AG04450 (cell line): ENCODE measurements at regions not wholly inside any gene's neighbourhood (a gene's known extent, or its start where the extent isn't known, plus 50 kb on each side); places are given as distances from the start of the nearest gene placed in this dataset.

ENCODE experiments used
- CTCF ChIA-PET: fragments of 300-600, 350-600 bp; formaldehyde crosslinking; extraction: SDS; loops from one replicate; lab custom pipeline; 2022; ENCODE audit warnings: antibody characterized with exemption, inconsistent platforms; lab: Charles Lee
- POLR2A ChIA-PET: fragments of 350-600 bp; formaldehyde crosslinking; extraction: SDS; loops from one replicate; lab custom pipeline; 2021; ENCODE audit warnings: antibody characterized with exemption, inconsistent platforms; lab: Yijun Ruan, JAX
- DNase-seq: peaks from one replicate; pipeline ENCODE4 v3.0.0-alpha.2; 2011; ENCODE audit warnings: low read depth, low spot score
- H3K27ac ChIP-seq: one replicate; pipeline ENCODE4 v1.5.1; 2012; ENCODE audit warnings: low read depth, low read length, control low read depth
- H3K27me3 ChIP-seq: one replicate; pipeline ENCODE4 v1.6.0; 2012; ENCODE audit warnings: low read length; ENCODE audit not compliant: control insufficient read depth, insufficient read depth
- H3K4me3 ChIP-seq: 2 replicates; pipeline ENCODE4 v1.5.1; 2011; ENCODE audit warnings: mild to moderate bottlenecking, low read depth, low read length, control low read depth
- H3K9me3 ChIP-seq: 2 replicates; pipeline ENCODE4 v1.5.1; 2012; ENCODE audit warnings: low read length; ENCODE audit not compliant: control insufficient read depth, insufficient read depth
- TF ChIP-seq, protein P1 (sequence below): IDR thresholded peaks from 2 replicates; pipeline ENCODE4 v1.5.1; 2011; ENCODE audit warnings: low read depth, low read length, control low read depth, inconsistent platforms

DNA sequence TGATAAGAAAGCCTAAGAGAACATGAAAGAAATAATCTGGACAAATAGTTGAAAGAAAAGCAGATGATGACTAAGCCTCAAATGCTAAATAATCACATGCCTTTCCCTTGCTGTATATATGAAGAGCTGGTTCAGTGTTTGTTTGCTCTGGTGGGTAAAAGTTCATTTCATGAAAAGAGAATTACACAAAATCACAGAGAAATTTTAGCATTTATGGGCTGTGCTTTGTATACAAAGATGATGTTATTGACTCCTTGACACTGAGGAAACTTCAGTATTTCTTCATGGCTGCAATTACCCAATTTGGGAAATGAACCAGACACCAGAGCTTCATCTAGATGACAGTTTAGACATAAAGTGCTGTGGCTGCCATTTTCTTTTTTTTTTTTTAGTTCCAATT, 527.2 kb downstream of the NR2F1-AS1 start:
- Histone ChIP-seq H3K4me3 (no peak overlapping the region), H3K27ac (no peak overlapping the region), H3K9me3 (no peaks in the 10 kb centered on the region), H3K27me3 (no peaks in the 10 kb centered on the region)
- CTCF ChIA-PET: no interaction called here
- POLR2A ChIA-PET: interaction anchor here (0.5 kb wide), 2 partner anchors 936 to 1740 kb away, joined by 6 to 7 read pairs; no protein-coding TSS in a partner anchor
- TF ChIP-seq, protein P1, sequence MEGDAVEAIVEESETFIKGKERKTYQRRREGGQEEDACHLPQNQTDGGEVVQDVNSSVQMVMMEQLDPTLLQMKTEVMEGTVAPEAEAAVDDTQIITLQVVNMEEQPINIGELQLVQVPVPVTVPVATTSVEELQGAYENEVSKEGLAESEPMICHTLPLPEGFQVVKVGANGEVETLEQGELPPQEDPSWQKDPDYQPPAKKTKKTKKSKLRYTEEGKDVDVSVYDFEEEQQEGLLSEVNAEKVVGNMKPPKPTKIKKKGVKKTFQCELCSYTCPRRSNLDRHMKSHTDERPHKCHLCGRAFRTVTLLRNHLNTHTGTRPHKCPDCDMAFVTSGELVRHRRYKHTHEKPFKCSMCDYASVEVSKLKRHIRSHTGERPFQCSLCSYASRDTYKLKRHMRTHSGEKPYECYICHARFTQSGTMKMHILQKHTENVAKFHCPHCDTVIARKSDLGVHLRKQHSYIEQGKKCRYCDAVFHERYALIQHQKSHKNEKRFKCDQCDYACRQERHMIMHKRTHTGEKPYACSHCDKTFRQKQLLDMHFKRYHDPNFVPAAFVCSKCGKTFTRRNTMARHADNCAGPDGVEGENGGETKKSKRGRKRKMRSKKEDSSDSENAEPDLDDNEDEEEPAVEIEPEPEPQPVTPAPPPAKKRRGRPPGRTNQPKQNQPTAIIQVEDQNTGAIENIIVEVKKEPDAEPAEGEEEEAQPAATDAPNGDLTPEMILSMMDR: no peak
- peak; percentile 55 for DNase-seq

DNA sequence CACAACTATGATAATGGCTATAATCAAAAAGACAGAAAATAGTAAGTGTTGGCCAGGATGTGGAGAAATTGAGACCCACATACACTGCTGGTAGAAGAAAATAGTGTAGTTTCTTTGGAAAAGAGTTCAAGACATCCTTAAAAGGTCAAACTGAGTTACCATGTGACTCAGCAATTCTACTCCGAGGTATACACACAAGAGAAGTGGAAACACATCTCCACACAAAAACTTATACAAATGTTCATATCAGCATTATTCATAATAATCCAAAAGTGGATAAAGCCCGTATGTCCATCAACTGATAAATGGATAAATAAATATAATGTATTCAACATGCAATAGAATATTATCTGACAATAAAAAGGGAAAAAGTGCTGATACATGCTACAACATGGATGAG, 532.2 kb downstream of the NR2F1-AS1 start:
- no peaks in the 10 kb centered on the region for H3K9me3 ChIP-seq
- no peak overlapping the region for H3K27ac ChIP-seq
- H3K27me3 ChIP-seq: no peaks in the 10 kb centered on the region
- H3K4me3 ChIP-seq: no peak overlapping the region
- TF ChIP-seq, protein P1: no peak
- ChIA-PET POLR2A (no interaction called here), CTCF (no interaction called here)
- DNase-seq: no peak

DNA sequence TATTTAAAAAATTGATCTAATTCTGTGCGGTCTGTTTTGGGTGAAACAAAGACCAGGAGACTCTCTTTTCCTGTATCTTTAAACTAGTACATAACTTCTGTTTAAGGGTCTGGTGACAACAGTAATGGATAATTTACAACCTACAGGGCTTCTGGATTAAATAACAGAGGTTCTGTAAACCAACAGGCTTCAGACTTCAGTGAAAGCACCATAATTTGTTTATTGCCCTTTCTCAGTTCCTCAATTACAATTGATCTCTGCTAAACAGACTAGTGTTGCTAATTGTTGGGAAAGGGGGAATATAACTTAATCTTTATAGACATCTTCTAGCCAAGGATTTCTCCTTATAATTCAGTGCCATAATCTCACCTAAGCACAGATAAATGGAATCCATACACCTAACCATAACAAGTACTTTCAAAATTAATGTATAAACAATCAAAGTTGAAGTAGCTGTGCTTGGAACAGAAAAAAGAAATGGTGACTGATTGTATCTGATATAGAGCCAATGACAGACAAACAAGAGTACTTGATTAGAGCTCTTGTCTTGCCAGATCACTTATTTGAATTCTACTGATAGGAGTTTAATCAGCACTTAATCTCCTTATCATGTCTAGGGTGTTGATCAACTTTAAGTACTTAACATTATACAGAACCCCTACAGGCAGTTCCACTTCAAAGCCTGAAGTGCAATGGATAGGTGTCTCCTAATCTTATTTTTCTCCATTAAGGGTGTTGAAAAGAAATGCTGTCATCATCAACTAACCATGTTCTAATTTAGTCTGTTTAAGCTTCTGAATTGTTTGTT, 536.0 kb downstream of the NR2F1-AS1 start:
- H3K27me3 ChIP-seq: no peaks in the 10 kb centered on the region
- TF ChIP-seq, protein P1: no peak
- H3K27ac ChIP-seq: no peak overlapping the region
- H3K9me3 ChIP-seq: no peaks in the 10 kb centered on the region
- no peak overlapping the region for H3K4me3 ChIP-seq
- CTCF ChIA-PET: interaction anchor here (0.6 to 0.7 kb wide), 2 partner anchors 18 to 228 kb away, joined by 4 to 9 read pairs; no protein-coding TSS in a partner anchor
- DNase-seq: no peak
- POLR2A ChIA-PET: no interaction called here

DNA sequence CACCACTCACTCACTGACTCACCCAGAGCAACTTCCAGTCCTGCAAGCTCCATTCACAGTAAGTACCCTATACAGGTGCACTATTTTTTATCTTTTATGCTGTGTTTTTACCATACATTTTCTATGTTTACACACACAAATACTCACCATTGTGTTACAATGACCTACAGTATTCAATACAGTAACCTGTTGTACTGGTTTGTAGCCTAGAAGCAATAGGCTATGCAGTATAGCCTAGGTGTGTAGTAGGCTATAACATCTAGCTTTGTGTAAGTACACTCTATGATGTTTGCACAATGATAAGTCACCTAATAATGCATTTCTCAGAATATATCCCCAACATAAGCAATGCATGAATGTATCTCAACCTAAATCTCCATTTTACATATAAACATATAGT, 541.1 kb downstream of the NR2F1-AS1 start:
- Histone ChIP-seq H3K27me3 (no peaks in the 10 kb centered on the region), H3K4me3 (no peak overlapping the region), H3K27ac (no peak overlapping the region), H3K9me3 (no peaks in the 10 kb centered on the region)
- no peak for DNase-seq
- POLR2A ChIA-PET: no interaction called here
- TF ChIP-seq, protein P1: no peak
- CTCF ChIA-PET: no interaction called here

DNA sequence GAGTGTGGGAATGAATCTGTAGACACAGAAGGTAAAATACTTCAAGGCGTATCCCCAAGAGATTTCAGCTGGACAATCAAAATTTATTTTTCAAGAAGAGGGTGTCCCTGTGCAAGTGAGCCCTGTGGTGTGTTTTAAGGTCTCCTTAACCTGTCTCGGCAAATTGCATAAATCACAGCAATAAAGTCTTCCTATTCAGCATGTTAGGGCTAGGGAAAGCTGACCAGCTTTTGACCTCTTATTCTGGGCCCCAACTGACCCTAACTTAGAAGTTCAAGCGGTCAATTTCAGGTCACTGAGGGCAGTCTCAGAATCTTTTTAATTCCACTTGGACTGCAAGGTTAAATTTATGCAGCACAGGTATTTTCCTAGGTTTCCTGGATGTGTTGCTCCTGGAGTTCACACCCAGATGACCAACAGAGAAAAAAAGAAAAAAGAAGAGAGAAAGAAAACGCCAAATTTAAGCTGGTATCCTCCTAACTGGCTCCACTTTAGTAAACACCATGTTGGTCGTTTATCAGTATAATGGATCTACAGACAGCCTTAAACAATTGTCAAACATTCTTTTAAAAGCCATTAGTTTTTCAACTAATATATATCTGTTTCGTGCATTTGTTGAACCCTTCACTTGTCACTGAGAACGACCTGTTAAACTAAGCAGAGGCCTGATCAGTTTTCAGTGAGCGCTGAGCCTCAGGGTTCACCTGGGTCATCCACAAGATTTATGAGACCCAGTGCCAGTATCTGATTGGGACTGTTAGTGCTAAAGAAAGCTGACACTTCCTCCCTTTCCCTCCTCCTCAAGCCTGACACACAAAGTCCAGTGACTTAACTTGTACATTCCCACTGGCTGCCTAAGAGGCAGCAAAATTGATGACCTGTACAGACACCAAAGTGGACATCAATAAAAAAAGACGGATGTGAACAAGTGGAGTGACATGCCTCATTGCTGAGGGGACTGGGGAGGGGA, 546.1 kb downstream of the NR2F1-AS1 start:
- no peaks in the 10 kb centered on the region for H3K27me3 ChIP-seq
- ChIA-PET CTCF (no interaction called here), POLR2A (no interaction called here)
- TF ChIP-seq, protein P1: no peak
- no peaks in the 10 kb centered on the region for H3K9me3 ChIP-seq
- no peak overlapping the region for H3K27ac ChIP-seq
- no peak overlapping the region for H3K4me3 ChIP-seq
- no peak for DNase-seq
